SK-N-SH (cell line): ENCODE measurements at regions not wholly inside any gene's neighbourhood (a gene's known extent, or its start where the extent isn't known, plus 50 kb on each side); places are given as distances from the start of the nearest gene placed in this dataset.

ENCODE experiments used
- CTCF ChIA-PET: fragments of 300-600, 350-600 bp; formaldehyde crosslinking; extraction: SDS; loops from one replicate; lab custom pipeline; 2021; lab: Yijun Ruan, JAX
- POLR2A ChIA-PET: fragments of 350-600 bp; sonication (Branson Sonifier 250); formaldehyde crosslinking; extraction: SDS; loops from one replicate; lab custom pipeline; 2020; ENCODE audit warnings: antibody characterized with exemption, inconsistent platforms; lab: Yijun Ruan, JAX
- DNase-seq: peaks from one replicate; pipeline ENCODE4 v3.0.0; 2012
- H2AFZ ChIP-seq: fragments of 200-600 bp; sonication (generic); 2 replicates; pipeline ENCODE4 v1.8.1; 2016; ENCODE audit warnings: antibody characterized with exemption, mild to moderate bottlenecking, low read depth
- H3F3A ChIP-seq: fragments of 200-600 bp; sonication (generic); replicated peaks from 2 replicates; pipeline ENCODE3; 2016; ENCODE audit warnings: antibody characterized with exemption, mild to moderate bottlenecking; ENCODE audit not compliant: insufficient read depth
- H3K27ac ChIP-seq, 2 experiments: fragments of 200-500 bp in 1 of 2; fragments of 200-600 bp in 1 of 2; sonication (Bioruptor generic) in 1 of 2; sonication (generic), shearing (Covaris generic) in 1 of 2; 2 replicates each; pipeline versions ENCODE4 v1.5.1 to v1.6.1; 2014 to 2016; ENCODE audit warnings: low read depth in 2 of 2, inconsistent platforms in 1 of 2, low read length in 1 of 2, mild to moderate bottlenecking in 1 of 2, mixed read lengths in 1 of 2
- H3K27me3 ChIP-seq: fragments of 200-600 bp; sonication (generic), shearing (Covaris generic); 2 replicates; pipeline ENCODE4 v1.6.1; 2016; ENCODE audit warnings: mixed run types; ENCODE audit not compliant: insufficient read depth
- H3K36me3 ChIP-seq, 2 experiments: fragments of 200-500 bp in 1 of 2; fragments of 200-600 bp in 1 of 2; sonication (Bioruptor generic) in 1 of 2; sonication (generic) in 1 of 2; replicated peaks in 1 of 2; 2 replicates each; pipeline versions ENCODE3 to v1.5.1; 2014 to 2016; ENCODE audit warnings: low read length in 1 of 2, mild to moderate bottlenecking in 1 of 2; ENCODE audit not compliant: insufficient read depth in 2 of 2, control insufficient read depth in 1 of 2
- H3K4me1 ChIP-seq, 2 experiments: fragments of 200-500 bp in 1 of 2; fragments of 200-600 bp in 1 of 2; sonication (Bioruptor generic) in 1 of 2; sonication (generic), shearing (Covaris generic) in 1 of 2; 2 replicates each; pipeline versions ENCODE4 v1.5.1 to v1.6.1; 2014 to 2016; ENCODE audit warnings: low read depth in 1 of 2, low read length in 1 of 2, mixed run types in 1 of 2; ENCODE audit not compliant: insufficient read depth in 2 of 2, control insufficient read depth in 1 of 2
- H3K4me2 ChIP-seq: fragments of 200-600 bp; sonication (generic), shearing (Covaris generic); 2 replicates; pipeline ENCODE4 v1.6.1; 2017; ENCODE audit warnings: mixed run types
- H3K4me3 ChIP-seq, 2 experiments: fragments of 200-500 bp in 1 of 2; fragments of 200-600 bp in 1 of 2; sonication (Bioruptor generic) in 1 of 2; sonication (generic), shearing (Covaris generic) in 1 of 2; 2 replicates each; pipeline versions ENCODE4 v1.5.1 to v1.8.1; 2014 to 2016; ENCODE audit warnings: low read depth in 2 of 2, inconsistent platforms in 1 of 2, low read length in 1 of 2, mild to moderate bottlenecking in 1 of 2, mixed read lengths in 1 of 2, moderate library complexity in 1 of 2
- H3K79me2 ChIP-seq: fragments of 200-600 bp; sonication (generic); 2 replicates; pipeline ENCODE4 v1.8.1; 2017; ENCODE audit warnings: mild to moderate bottlenecking; ENCODE audit not compliant: insufficient read depth
- H3K9ac ChIP-seq: fragments of 200-600 bp; sonication (generic); 2 replicates; pipeline ENCODE4 v1.6.1; 2017; ENCODE audit warnings: mixed run types
- H3K9me2 ChIP-seq: fragments of 200-600 bp; sonication (generic); 2 replicates; pipeline ENCODE4 v1.6.1; 2017; ENCODE audit warnings: mixed run types
- H3K9me3 ChIP-seq: fragments of 200-600 bp; sonication (generic); 2 replicates; pipeline ENCODE4 v1.6.1; 2017; ENCODE audit warnings: mixed run types, mild to moderate bottlenecking, moderate library complexity
- H4K20me1 ChIP-seq: fragments of 200-600 bp; sonication (generic); 2 replicates; pipeline ENCODE4 v1.6.1; 2017; ENCODE audit warnings: mild to moderate bottlenecking, mixed run types; ENCODE audit not compliant: insufficient read depth
- CHD2 ChIP-seq: fragments of 150-350 bp; IDR thresholded peaks from 2 replicates; pipeline ENCODE4 v1.6.1; 2018; ENCODE audit warnings: low read length; ENCODE audit not compliant: partially characterized antibody
- CTCF ChIP-seq: fragments of 200-600 bp; sonication (generic); IDR thresholded peaks from 2 replicates; pipeline ENCODE4 v1.6.1; 2017; ENCODE audit warnings: antibody characterized with exemption, mild to moderate bottlenecking, moderate library complexity
- ELF1 ChIP-seq: IDR thresholded peaks from 2 replicates; pipeline ENCODE4 v1.4.0; 2012
- EZH2phosphoT487 ChIP-seq: fragments of 200-600 bp; sonication (generic); IDR thresholded peaks from 2 replicates; pipeline ENCODE4 v1.6.1; 2017; ENCODE audit warnings: low read depth, mixed run types, mild to moderate bottlenecking, antibody characterized with exemption, moderate library complexity, borderline replicate concordance
- FOSL2 ChIP-seq: IDR thresholded peaks from 2 replicates; pipeline ENCODE4 v1.4.0; 2012; ENCODE audit warnings: low read depth, mild to moderate bottlenecking, moderate library complexity, borderline replicate concordance
- FOXJ3 ChIP-seq: sonication (generic); formaldehyde crosslinking; IDR thresholded peaks from 2 replicates; pipeline ENCODE4 v1.5.1; 2020; ENCODE audit warnings: mild to moderate bottlenecking, missing genetic modification reagents
- GABPA ChIP-seq: IDR thresholded peaks from 2 replicates; pipeline ENCODE4 v1.4.0; 2012; ENCODE audit warnings: low read depth, mild to moderate bottlenecking
- JUND ChIP-seq: IDR thresholded peaks from 2 replicates; pipeline ENCODE4 v1.4.0; 2012
- MEF2A ChIP-seq: IDR thresholded peaks from 2 replicates; pipeline ENCODE4 v1.4.0; 2012; ENCODE audit warnings: low read depth, borderline replicate concordance
- MXI1 ChIP-seq: IDR thresholded peaks from 2 replicates; pipeline ENCODE4 v1.6.1; 2012; ENCODE audit warnings: mild to moderate bottlenecking, low read depth, low read length, improper control_type of control experiment
- NFIC ChIP-seq: IDR thresholded peaks from 2 replicates; pipeline ENCODE4 v1.4.0; 2012; ENCODE audit warnings: borderline replicate concordance
- NRF1 ChIP-seq: IDR thresholded peaks from 2 replicates; pipeline ENCODE4 v1.6.1; 2012; ENCODE audit warnings: low read depth, mild to moderate bottlenecking, low read length
- PBX3 ChIP-seq: IDR thresholded peaks from 2 replicates; pipeline ENCODE4; 2012
- RAD21 ChIP-seq: IDR thresholded peaks from 2 replicates; pipeline ENCODE4 v1.6.1; 2012; ENCODE audit warnings: mild to moderate bottlenecking, low read length
- REST ChIP-seq: IDR thresholded peaks from 2 replicates; pipeline ENCODE4 v1.6.1; 2012; ENCODE audit warnings: mild to moderate bottlenecking, low read depth, low read length, moderate library complexity
- SIN3A ChIP-seq: IDR thresholded peaks from 2 replicates; pipeline ENCODE4 v1.6.1; 2012; ENCODE audit warnings: low read depth, mild to moderate bottlenecking, low read length, moderate library complexity, borderline replicate concordance
- USF2 ChIP-seq: fragments of 150-350 bp; IDR thresholded peaks from 2 replicates; pipeline ENCODE4 v1.6.1; 2017; ENCODE audit warnings: antibody characterized with exemption, low read length, low read depth, borderline replicate concordance
- WGBS: methylation state at CpG from one replicate; pipeline ENCODE4 v1.1.6; 2017; ENCODE audit warnings: low lambda C conversion rate; 5-methylcytosine and 5-hydroxymethylcytosine counted together

- Histone ChIP-seq H3F3A (no peaks in the 10 kb centered on the region), H3K27ac (no peak overlapping the region), H3K27me3 (no peaks in the 10 kb centered on the region), H2AFZ (no peak overlapping the region), H3K4me1 (no peaks in the 10 kb centered on the region), H3K4me3 (no peak overlapping the region), H3K9me3 (no peaks in the 10 kb centered on the region), H3K9me2 (no peaks in the 10 kb centered on the region), H3K36me3 (no peaks in the 10 kb centered on the region), H3K4me2 (no peak overlapping the region), H3K9ac (no peak overlapping the region), H3K79me2 (no peaks in the 10 kb centered on the region), H4K20me1 (no peaks in the 10 kb centered on the region)
- TF ChIP-seq REST, result no peak
- TF ChIP-seq MEF2A, result no peak
- no peak for TF ChIP-seq PBX3
- TF ChIP-seq JUND, result no peak
- no peak for TF ChIP-seq MXI1
- no peak for TF ChIP-seq RAD21
- no peak for TF ChIP-seq FOXJ3 (CRISPR knock-in tag)
- no peak for DNase-seq
- POLR2A ChIA-PET, result no interaction called here
- CTCF ChIA-PET, result no interaction called here
- 35% methylated on average over 1 of the region's 1 CpG for WGBS
These were observed 467.0 kb downstream of the PCDH18 start for GRCh38 chr4:137065311-137065710.

- no peak overlapping the region for H3K9ac ChIP-seq
- H3K9me3 ChIP-seq, result no peaks in the 10 kb centered on the region
- ChIA-PET CTCF (no interaction called here), POLR2A (no interaction called here)
- H3K4me1 ChIP-seq, result no peaks in the 10 kb centered on the region
- H3K4me2 ChIP-seq, result no peak overlapping the region
- H4K20me1 ChIP-seq, result no peaks in the 10 kb centered on the region
- no peak overlapping the region for H2AFZ ChIP-seq
- WGBS, result 53% methylated on average over 2 of the region's 2 CpGs
- H3K79me2 ChIP-seq, result no peaks in the 10 kb centered on the region
- no peak overlapping the region for H3K27ac ChIP-seq
- no peak for DNase-seq
- no peaks in the 10 kb centered on the region for H3K27me3 ChIP-seq
- no peaks in the 10 kb centered on the region for H3K36me3 ChIP-seq
- H3K9me2 ChIP-seq, result no peaks in the 10 kb centered on the region
- no peak overlapping the region for H3K4me3 ChIP-seq
- H3F3A ChIP-seq, result no peaks in the 10 kb centered on the region
- TF ChIP-seq CHD2, result no peak
- no peak for TF ChIP-seq ELF1
- TF ChIP-seq FOXJ3 (CRISPR knock-in tag), result no peak
- no peak for TF ChIP-seq GABPA
- TF ChIP-seq SIN3A, result no peak
- no peak for TF ChIP-seq NRF1
- no peak for TF ChIP-seq RAD21
- TF ChIP-seq EZH2phosphoT487, result no peak
- TF ChIP-seq FOSL2, result no peak
- TF ChIP-seq REST, result no peak
- TF ChIP-seq MEF2A, result no peak
- TF ChIP-seq CTCF, result no peak
- TF ChIP-seq MXI1, result no peak
- no peak for TF ChIP-seq NFIC
- TF ChIP-seq USF2, result no peak
These were observed 468.3 kb downstream of the PCDH18 start for GRCh38 chr4:137063961-137064360.
